ENCODE measurements at regions not wholly inside any gene's neighbourhood (a gene's known extent, or its start where the extent isn't known, plus 50 kb on each side); places are given as distances from the start of the nearest gene placed in this dataset.

- TF ChIP-seq CTCF (conservative IDR thresholded peaks at IDR 0.05) (no peak), ZFX (IDR thresholded peaks at IDR 0.05) (no peak)
These were observed 85.4 kb upstream of the ETV6 start for GRCh38 chr12:11563785-11564739.

Data from C4-2B (cell line).